Lower lobe of right lung (tissue), 2 donors: ENCODE measurements at regions not wholly inside any gene's neighbourhood (a gene's known extent, or its start where the extent isn't known, plus 50 kb on each side); places are given as distances from the start of the nearest gene placed in this dataset.

Experiments used
- ATAC-seq, 2 donors: fragments of 200-7000 bp; cut with Tn5 transposase; one replicate each; pipeline ENCODE4 v1.9.1; 2020 to 2022; ENCODE audit warnings: mild to moderate bottlenecking in 2 of 2, moderate library complexity in 2 of 2
- DNase-seq: peaks from one replicate; pipeline ENCODE4 v3.0.0-alpha.2; 2020
- H3K27ac ChIP-seq: fragments of 200-600 bp; one replicate; pipeline ENCODE4 v1.8.0; 2022
- H3K27me3 ChIP-seq: fragments of 200-600 bp; one replicate; pipeline ENCODE4 v1.8.0; 2022; ENCODE audit warnings: low read depth
- H3K36me3 ChIP-seq: fragments of 200-600 bp; one replicate; pipeline ENCODE4 v1.8.0; 2022; ENCODE audit warnings: mild to moderate bottlenecking
- H3K4me1 ChIP-seq: fragments of 200-600 bp; one replicate; pipeline ENCODE4 v1.8.0; 2022
- H3K4me3 ChIP-seq: fragments of 200-600 bp; one replicate; pipeline ENCODE4 v1.8.0; 2022; ENCODE audit warnings: mild to moderate bottlenecking
- H3K9me3 ChIP-seq: fragments of 200-600 bp; one replicate; pipeline ENCODE4 v1.8.0; 2022
- CTCF ChIP-seq: fragments of 200-600 bp; IDR thresholded peaks from one replicate; pipeline ENCODE4 v1.8.0; 2022; ENCODE audit warnings: antibody characterized with exemption, mild to moderate bottlenecking
- intact Hi-C: fragments of 100-400 bp; cut with DNase I; formaldehyde crosslinking; loops from one replicate; pipeline ENCODE4 v1.11.0; 2022
- donor health status: DM: no; HTN: yes; CAD: no; lungs with severe emphysema.

- Histone ChIP-seq H3K4me3 (no peak overlapping the region), H3K4me1 (no peaks in the 10 kb centered on the region), H3K9me3 (no peaks in the 10 kb centered on the region), H3K36me3 (no peaks in the 10 kb centered on the region), H3K27me3 (no peaks in the 10 kb centered on the region), H3K27ac (no peak overlapping the region)
- ATAC-seq (no peak), DNase-seq (no peak)
- TF ChIP-seq CTCF: no peak
- intact Hi-C loops: no loop called here
Observed at GRCh38 chr5:4991925-4992324, 148.2 kb upstream of the ADAMTS16 start.

- no peaks in the 10 kb centered on the region for H3K36me3 ChIP-seq
- intact Hi-C loops: no loop called here
Observed at GRCh38 chr5:4995014-4995413, 145.1 kb upstream of the ADAMTS16 start.

GRCh38 chr5:5005353-5005752, 134.8 kb upstream of the ADAMTS16 start:
- H3K4me1 ChIP-seq: no peaks in the 10 kb centered on the region
- no peak for TF ChIP-seq CTCF
- no peak overlapping the region for H3K4me3 ChIP-seq
- no peak overlapping the region for H3K27ac ChIP-seq
- DNase-seq (no peak), ATAC-seq (no peak)
- no peaks in the 10 kb centered on the region for H3K36me3 ChIP-seq
- intact Hi-C loops: no loop called here
- no peaks in the 10 kb centered on the region for H3K9me3 ChIP-seq
- H3K27me3 ChIP-seq: no peaks in the 10 kb centered on the region

More at GRCh38 chr5:4995014-4995413, 145.1 kb upstream of the ADAMTS16 start:
- Histone ChIP-seq H3K27me3 (no peaks in the 10 kb centered on the region), H3K27ac (no peak overlapping the region), H3K4me3 (no peak overlapping the region), H3K4me1 (no peaks in the 10 kb centered on the region), H3K9me3 (no peaks in the 10 kb centered on the region)
- DNase-seq (no peak), ATAC-seq (no peak)
- no peak for TF ChIP-seq CTCF

GRCh38 chr5:5006548-5006947, 133.6 kb upstream of the ADAMTS16 start:
- Histone ChIP-seq H3K4me3 (no peak overlapping the region), H3K9me3 (no peaks in the 10 kb centered on the region), H3K27ac (no peak overlapping the region), H3K27me3 (no peaks in the 10 kb centered on the region), H3K4me1 (no peaks in the 10 kb centered on the region), H3K36me3 (no peaks in the 10 kb centered on the region)
- intact Hi-C loops: no loop called here
- DNase-seq (no peak), ATAC-seq (no peak)
- no peak for TF ChIP-seq CTCF

- intact Hi-C loops: no loop called here
- no peaks in the 10 kb centered on the region for H3K27me3 ChIP-seq
- no peak overlapping the region for H3K27ac ChIP-seq
- ATAC-seq (no peak), DNase-seq (no peak)
- no peak for TF ChIP-seq CTCF
- no peak overlapping the region for H3K4me3 ChIP-seq
- H3K4me1 ChIP-seq: no peaks in the 10 kb centered on the region
- H3K9me3 ChIP-seq: no peaks in the 10 kb centered on the region
- no peaks in the 10 kb centered on the region for H3K36me3 ChIP-seq
Observed at GRCh38 chr5:5009240-5009639, 130.9 kb upstream of the ADAMTS16 start.

- H3K4me1 ChIP-seq: no peaks in the 10 kb centered on the region
- intact Hi-C loops: no loop called here
- DNase-seq: no peak
- no peaks in the 10 kb centered on the region for H3K36me3 ChIP-seq
- ATAC-seq: no peak
- no peak for TF ChIP-seq CTCF
- no peaks in the 10 kb centered on the region for H3K27me3 ChIP-seq
- no peaks in the 10 kb centered on the region for H3K9me3 ChIP-seq
- no peak overlapping the region for H3K27ac ChIP-seq
- no peak overlapping the region for H3K4me3 ChIP-seq
Observed at GRCh38 chr5:5011151-5011550, 129.0 kb upstream of the ADAMTS16 start.
